KMS-11 (cell line): ENCODE measurements at regions not wholly inside any gene's neighbourhood (a gene's known extent, or its start where the extent isn't known, plus 50 kb on each side); places are given as distances from the start of the nearest gene placed in this dataset.
A peak's percentile ranks its signal among the peaks of the same experiment; 100 is the strongest.
"Not testable (repeated sequence)": the region's sequence is repeated elsewhere in the genome, so short reads cannot be mapped to it uniquely, and the experiment has no call there.

Experiments used
- H2AFZ ChIP-seq: fragments of 200-600 bp; sonication (generic); 2 replicates; pipeline ENCODE4 v1.6.1; 2016; ENCODE audit warnings: antibody characterized with exemption, mixed run types, low read depth
- H3K27ac ChIP-seq: fragments of 200-600 bp; sonication (generic); 2 replicates; pipeline ENCODE4 v1.6.1; 2016; ENCODE audit warnings: mild to moderate bottlenecking, mixed run types
- H3K27me3 ChIP-seq: fragments of 200-600 bp; sonication (generic); 2 replicates; pipeline ENCODE4 v1.6.1; 2017; ENCODE audit warnings: mild to moderate bottlenecking, low read depth, mixed run types, moderate library complexity; ENCODE audit not compliant: insufficient read depth
- H3K36me3 ChIP-seq: fragments of 200-600 bp; sonication (generic); 2 replicates; pipeline ENCODE4 v1.6.1; 2017; ENCODE audit warnings: mild to moderate bottlenecking, mixed run types; ENCODE audit not compliant: insufficient read depth
- H3K4me1 ChIP-seq: fragments of 200-600 bp; sonication (generic); 2 replicates; pipeline ENCODE4 v1.6.1; 2016; ENCODE audit warnings: mild to moderate bottlenecking, low read depth, mixed run types; ENCODE audit not compliant: poor library complexity, severe bottlenecking
- H3K4me2 ChIP-seq: fragments of 200-600 bp; sonication (generic); 2 replicates; pipeline ENCODE4 v1.7.0; 2016; ENCODE audit warnings: mild to moderate bottlenecking, mixed run types
- H3K4me3 ChIP-seq: fragments of 200-600 bp; sonication (generic); IDR thresholded peaks from 2 replicates; pipeline ENCODE4 v1.6.1; 2017; ENCODE audit warnings: low read depth, low read length, mixed read lengths; ENCODE audit not compliant: insufficient read depth
- H3K79me2 ChIP-seq: fragments of 200-600 bp; sonication (generic); 2 replicates; pipeline ENCODE4 v1.6.1; 2016; ENCODE audit warnings: low read depth, mixed run types; ENCODE audit not compliant: insufficient read depth
- H3K9ac ChIP-seq: fragments of 200-600 bp; sonication (generic); 2 replicates; pipeline ENCODE4 v1.6.1; 2016; ENCODE audit warnings: mild to moderate bottlenecking, mixed run types
- H4K20me1 ChIP-seq: fragments of 200-600 bp; sonication (generic); 2 replicates; pipeline ENCODE4 v1.6.1; 2016; ENCODE audit warnings: mild to moderate bottlenecking, mixed run types; ENCODE audit not compliant: insufficient read depth
- TF ChIP-seq, protein P1 (sequence below): fragments of 200-600 bp; sonication (generic); conservative IDR thresholded peaks from 2 replicates; pipeline ENCODE4 v1.6.1; 2017; ENCODE audit warnings: low read depth, mild to moderate bottlenecking, antibody characterized with exemption, low read length, moderate library complexity, mixed read lengths

DNA sequence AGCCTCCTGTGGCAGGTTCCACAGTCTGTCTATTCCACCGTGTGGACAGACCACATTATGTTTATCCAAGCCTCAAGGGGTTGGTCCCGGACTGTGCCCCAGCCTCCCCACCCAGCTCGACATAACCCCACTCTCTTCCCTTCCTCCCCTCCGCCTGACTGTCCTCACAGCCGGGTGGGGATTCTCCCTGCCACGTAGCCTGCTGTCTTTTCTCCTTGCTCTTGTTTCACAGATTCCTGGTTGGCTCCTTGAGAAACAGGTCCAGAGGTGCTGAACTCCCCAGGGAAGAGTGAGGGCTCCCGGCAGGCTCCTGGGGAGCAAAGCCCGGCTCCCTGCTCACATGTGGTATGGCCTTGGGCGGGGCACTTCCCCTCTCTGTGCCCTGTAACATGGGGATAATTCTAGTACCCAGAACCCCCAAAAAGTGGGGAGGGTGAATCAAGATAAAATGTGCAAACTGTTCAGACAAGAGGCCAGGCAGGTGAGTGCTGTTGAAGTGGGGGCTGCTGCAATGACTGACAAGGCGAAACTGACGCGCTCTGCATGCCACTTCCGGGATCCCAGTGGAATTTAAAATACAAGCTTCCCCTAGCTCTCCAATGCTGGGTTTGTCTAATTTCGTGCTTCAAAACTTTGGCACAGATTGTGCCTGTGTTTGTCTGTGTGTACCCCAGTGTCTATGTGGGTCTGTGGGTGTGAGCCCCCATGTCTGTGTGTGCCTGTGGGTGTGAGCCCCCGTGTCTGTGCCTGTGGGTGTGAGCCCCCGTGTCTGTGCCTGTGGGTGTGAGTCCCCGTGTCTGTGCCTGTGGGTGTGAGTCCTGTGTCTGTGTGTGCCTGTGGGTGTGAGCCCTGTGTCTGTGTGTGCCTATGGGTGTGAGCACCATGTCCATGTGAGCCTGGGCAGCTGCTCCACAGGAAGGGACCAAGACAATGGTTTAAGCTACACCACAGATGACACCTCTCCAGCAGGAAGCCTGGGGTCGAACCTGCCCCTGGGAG is 160.6 kb upstream of the IQSEC1 start:
- no peak overlapping the region for H3K4me3 ChIP-seq
- no peak overlapping the region for H2AFZ ChIP-seq
- H3K4me1 ChIP-seq, result peaks cover 10% of the 10 kb centered on the region
- no peaks in the 10 kb centered on the region for H3K27me3 ChIP-seq
- no peaks in the 10 kb centered on the region for H4K20me1 ChIP-seq
- H3K27ac ChIP-seq, result no peak overlapping the region
- H3K9ac ChIP-seq, result no peak overlapping the region
- no peaks in the 10 kb centered on the region for H3K79me2 ChIP-seq
- H3K36me3 ChIP-seq, result no peaks in the 10 kb centered on the region
- TF ChIP-seq, protein P1, sequence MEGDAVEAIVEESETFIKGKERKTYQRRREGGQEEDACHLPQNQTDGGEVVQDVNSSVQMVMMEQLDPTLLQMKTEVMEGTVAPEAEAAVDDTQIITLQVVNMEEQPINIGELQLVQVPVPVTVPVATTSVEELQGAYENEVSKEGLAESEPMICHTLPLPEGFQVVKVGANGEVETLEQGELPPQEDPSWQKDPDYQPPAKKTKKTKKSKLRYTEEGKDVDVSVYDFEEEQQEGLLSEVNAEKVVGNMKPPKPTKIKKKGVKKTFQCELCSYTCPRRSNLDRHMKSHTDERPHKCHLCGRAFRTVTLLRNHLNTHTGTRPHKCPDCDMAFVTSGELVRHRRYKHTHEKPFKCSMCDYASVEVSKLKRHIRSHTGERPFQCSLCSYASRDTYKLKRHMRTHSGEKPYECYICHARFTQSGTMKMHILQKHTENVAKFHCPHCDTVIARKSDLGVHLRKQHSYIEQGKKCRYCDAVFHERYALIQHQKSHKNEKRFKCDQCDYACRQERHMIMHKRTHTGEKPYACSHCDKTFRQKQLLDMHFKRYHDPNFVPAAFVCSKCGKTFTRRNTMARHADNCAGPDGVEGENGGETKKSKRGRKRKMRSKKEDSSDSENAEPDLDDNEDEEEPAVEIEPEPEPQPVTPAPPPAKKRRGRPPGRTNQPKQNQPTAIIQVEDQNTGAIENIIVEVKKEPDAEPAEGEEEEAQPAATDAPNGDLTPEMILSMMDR, result no peak
- H3K4me2 ChIP-seq, result no peak overlapping the region

DNA sequence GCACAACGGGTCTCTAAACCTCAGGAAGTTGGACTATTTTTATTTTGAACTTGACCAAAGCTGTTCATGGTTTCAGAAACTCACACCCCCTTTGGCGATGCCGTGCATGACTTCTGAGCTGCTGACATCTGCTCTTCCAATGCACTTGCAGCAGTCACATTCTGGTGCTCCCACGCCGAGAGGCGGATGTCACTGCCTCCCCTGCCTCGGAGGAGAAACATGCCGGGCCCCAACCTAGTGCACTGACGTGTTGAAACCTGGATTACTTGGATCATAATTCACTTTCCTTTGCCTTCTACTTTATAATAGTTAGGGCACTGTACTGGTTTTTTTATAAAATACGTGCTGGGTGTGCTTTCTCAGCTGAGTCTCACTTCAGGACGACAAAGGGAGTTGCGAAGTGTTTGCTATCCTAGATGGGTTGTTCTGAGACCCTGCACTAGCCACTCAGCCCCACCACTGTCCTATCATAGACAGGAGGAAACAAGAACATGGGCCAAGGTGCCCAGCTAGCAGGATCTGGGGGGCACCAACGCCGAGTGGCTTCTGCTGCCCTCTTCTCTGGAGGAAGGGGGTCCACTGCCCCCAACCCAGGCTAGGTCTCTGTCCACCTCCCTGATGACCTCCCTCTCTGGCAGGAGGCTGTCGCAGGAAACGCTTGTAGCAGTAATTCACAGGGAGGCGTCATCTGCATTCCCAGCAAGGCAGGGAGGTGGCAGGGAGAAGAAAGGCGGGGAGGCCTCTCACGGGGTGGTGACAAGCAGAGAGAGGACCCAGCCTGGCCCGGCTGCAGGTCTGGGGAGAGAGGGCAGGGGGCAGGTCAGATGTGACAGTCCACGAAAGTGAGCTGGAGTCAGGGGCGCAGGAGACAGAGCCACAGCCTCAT is 158.8 kb upstream of the IQSEC1 start:
- H3K36me3 ChIP-seq, result no peaks in the 10 kb centered on the region
- H3K4me3 ChIP-seq, result no peak overlapping the region
- H3K9ac ChIP-seq, result no peak overlapping the region
- H3K79me2 ChIP-seq, result no peaks in the 10 kb centered on the region
- H3K27me3 ChIP-seq, result no peaks in the 10 kb centered on the region
- TF ChIP-seq, protein P1, result no peak
- no peak overlapping the region for H2AFZ ChIP-seq
- no peak overlapping the region for H3K27ac ChIP-seq
- H4K20me1 ChIP-seq, result no peaks in the 10 kb centered on the region
- H3K4me2 ChIP-seq, result no peak overlapping the region
- H3K4me1 ChIP-seq, result peaks cover 10% of the 10 kb centered on the region

DNA sequence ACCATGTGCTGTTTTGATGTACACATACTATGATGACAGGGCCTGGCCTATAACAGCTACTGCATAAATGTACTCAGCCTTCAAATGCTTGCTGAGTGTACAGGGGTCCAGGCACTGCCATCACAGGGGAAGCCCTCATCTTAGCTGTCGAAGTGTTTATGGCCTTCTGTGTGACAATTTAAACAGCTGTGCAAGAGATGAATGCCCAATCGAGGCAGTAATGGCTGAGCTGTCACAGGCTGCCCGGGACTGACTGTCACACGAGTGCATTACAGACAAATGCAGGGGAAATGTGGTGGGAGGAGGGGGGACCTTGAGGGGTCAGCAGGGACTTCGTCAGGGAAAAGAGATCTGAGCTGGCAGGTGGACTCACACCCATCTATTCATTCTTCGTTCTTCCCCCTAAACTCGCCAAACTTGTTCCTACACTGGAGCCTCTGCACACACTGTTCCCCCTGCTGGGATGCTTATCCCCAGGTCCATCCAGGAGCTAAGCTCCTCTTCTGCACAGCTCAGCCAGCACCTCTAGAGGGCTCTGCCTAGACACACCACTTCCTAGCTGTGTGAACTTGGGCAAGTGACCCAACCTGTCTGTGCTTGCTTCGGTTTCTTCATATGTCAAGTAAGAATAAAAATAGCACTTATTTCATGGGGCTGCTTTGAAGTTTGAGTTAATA is 156.2 kb upstream of the IQSEC1 start:
- Histone ChIP-seq H3K79me2 (no peaks in the 10 kb centered on the region), H3K27ac (no peak overlapping the region), H4K20me1 (no peaks in the 10 kb centered on the region), H3K27me3 (no peaks in the 10 kb centered on the region), H2AFZ (no peak overlapping the region), H3K4me2 (no peak overlapping the region), H3K4me3 (no peak overlapping the region), H3K4me1 (no peaks in the 10 kb centered on the region), H3K36me3 (no peaks in the 10 kb centered on the region), H3K9ac (no peak overlapping the region)
- TF ChIP-seq, protein P1, result peak; percentile 39; the same call in 1 of the 2 replicates

DNA sequence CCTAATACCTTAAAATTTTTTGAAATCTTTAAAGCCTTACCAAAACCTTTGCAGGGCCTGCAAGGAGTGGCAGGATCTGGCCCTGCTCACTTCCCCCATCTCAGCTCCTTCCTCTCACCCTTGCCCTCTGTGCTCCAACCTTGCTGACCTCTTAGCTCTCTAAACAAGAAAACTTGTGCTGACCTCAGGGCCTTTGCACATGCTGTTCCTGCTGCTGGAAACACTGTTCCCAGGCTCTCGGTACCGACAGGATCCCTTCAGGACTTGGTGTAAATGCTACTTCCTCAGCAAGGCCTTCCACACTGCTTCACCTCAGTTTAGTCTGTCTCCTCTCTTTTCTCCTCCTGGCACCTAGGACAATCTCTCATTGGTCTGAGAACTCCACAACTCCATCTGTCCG is 155.4 kb upstream of the IQSEC1 start:
- no peaks in the 10 kb centered on the region for H3K36me3 ChIP-seq
- no peak overlapping the region for H3K27ac ChIP-seq
- H4K20me1 ChIP-seq, result no peaks in the 10 kb centered on the region
- no peak overlapping the region for H2AFZ ChIP-seq
- no peak overlapping the region for H3K4me3 ChIP-seq
- H3K4me1 ChIP-seq, result no peaks in the 10 kb centered on the region
- H3K4me2 ChIP-seq, result no peak overlapping the region
- no peaks in the 10 kb centered on the region for H3K27me3 ChIP-seq
- TF ChIP-seq, protein P1, result no peak
- H3K79me2 ChIP-seq, result no peaks in the 10 kb centered on the region
- no peak overlapping the region for H3K9ac ChIP-seq

DNA sequence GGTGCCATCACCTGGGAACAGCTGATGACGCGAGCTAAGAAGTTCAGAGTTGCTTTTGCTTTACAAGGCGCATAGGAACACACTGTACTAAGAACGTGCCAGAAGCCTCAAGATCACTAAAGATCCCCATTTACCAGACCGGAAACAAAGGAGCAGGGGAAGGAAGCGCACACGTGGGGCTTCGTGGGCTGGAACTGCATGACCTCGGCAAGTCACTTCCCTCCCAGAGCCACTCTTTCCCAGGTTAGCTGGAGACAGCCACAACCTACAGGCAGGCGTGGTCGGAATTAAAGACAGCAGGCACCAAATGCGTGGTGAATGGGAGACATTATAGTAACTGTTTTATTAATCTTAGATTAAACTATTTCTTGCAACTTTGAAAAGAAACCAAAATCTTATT is 154.9 kb upstream of the IQSEC1 start:
- H3K9ac ChIP-seq, H3K27ac ChIP-seq, H3K36me3 ChIP-seq, H3K4me2 ChIP-seq, H4K20me1 ChIP-seq, H3K27me3 ChIP-seq, H2AFZ ChIP-seq, H3K4me3 ChIP-seq, H3K79me2 ChIP-seq, H3K4me1 ChIP-seq: not testable (repeated sequence)
